ENCODE measurements at regions not wholly inside any gene's neighbourhood (a gene's known extent, or its start where the extent isn't known, plus 50 kb on each side); places are given as distances from the start of the nearest gene placed in this dataset.

GRCh38 chr10:8702181-8702580 is 647.7 kb downstream of the GATA3 start:
- Histone ChIP-seq H3K36me3 (ENCODE audit: control insufficient read depth in 2 of 2, insufficient read depth in 2 of 2, low read length in 2 of 2) (no peaks in the 10 kb centered on the region), H3K4me1 (ENCODE audit: control insufficient read depth, insufficient read depth, low read length) (no peaks in the 10 kb centered on the region), H3K9ac (ENCODE audit: low read length in 2 of 2) (no peak overlapping the region), H3K27me3 (ENCODE audit: control insufficient read depth in 1 of 2, insufficient read depth in 2 of 2, low read length in 2 of 2) (no peaks in the 10 kb centered on the region), H3K4me3 (ENCODE audit: low read length in 2 of 2) (no peak overlapping the region), H3K27ac (ENCODE audit: low read length) (no peak overlapping the region), H3K9me3 (ENCODE audit: control insufficient read depth in 2 of 2, low read length in 2 of 2) (no peaks in the 10 kb centered on the region)

GRCh38 chr10:8705415-8705814 is 650.9 kb downstream of the GATA3 start:
- Histone ChIP-seq H3K27ac (ENCODE audit: low read length) (no peak overlapping the region), H3K9me3 (ENCODE audit: control insufficient read depth in 2 of 2, low read length in 2 of 2) (no peaks in the 10 kb centered on the region), H3K4me1 (ENCODE audit: control insufficient read depth, insufficient read depth, low read length) (no peaks in the 10 kb centered on the region), H3K27me3 (ENCODE audit: control insufficient read depth in 1 of 2, insufficient read depth in 2 of 2, low read length in 2 of 2) (no peaks in the 10 kb centered on the region), H3K36me3 (ENCODE audit: control insufficient read depth in 2 of 2, insufficient read depth in 2 of 2, low read length in 2 of 2) (no peaks in the 10 kb centered on the region), H3K4me3 (ENCODE audit: low read length in 2 of 2) (no peak overlapping the region), H3K9ac (ENCODE audit: low read length in 2 of 2) (no peak overlapping the region)

GRCh38 chr10:8712656-8713055 is 658.2 kb downstream of the GATA3 start:
- Histone ChIP-seq H3K27ac (ENCODE audit: low read length) (no peak overlapping the region), H3K36me3 (ENCODE audit: control insufficient read depth in 2 of 2, insufficient read depth in 2 of 2, low read length in 2 of 2) (no peaks in the 10 kb centered on the region), H3K9ac (ENCODE audit: low read length in 2 of 2) (no peak overlapping the region)

GRCh38 chr10:8719971-8720370 is 665.5 kb downstream of the GATA3 start:
- no peaks in the 10 kb centered on the region for H3K27me3 ChIP-seq (ENCODE audit: control insufficient read depth in 1 of 2, insufficient read depth in 2 of 2, low read length in 2 of 2)
- H3K27ac ChIP-seq (ENCODE audit: low read length), result no peak overlapping the region
- H3K36me3 ChIP-seq (ENCODE audit: control insufficient read depth in 2 of 2, insufficient read depth in 2 of 2, low read length in 2 of 2), result no peaks in the 10 kb centered on the region
- H3K9me3 ChIP-seq (ENCODE audit: control insufficient read depth in 2 of 2, low read length in 2 of 2), result peaks cover 5% of the 10 kb centered on the region in 2 donors
- no peaks in the 10 kb centered on the region for H3K4me1 ChIP-seq (ENCODE audit: control insufficient read depth, insufficient read depth, low read length)
- no peak overlapping the region for H3K9ac ChIP-seq (ENCODE audit: low read length in 2 of 2)
- no peak overlapping the region for H3K4me3 ChIP-seq (ENCODE audit: low read length in 2 of 2)

More at GRCh38 chr10:8712656-8713055, 658.2 kb downstream of the GATA3 start:
- Histone ChIP-seq H3K9me3 (ENCODE audit: control insufficient read depth in 2 of 2, low read length in 2 of 2) (no peaks in the 10 kb centered on the region), H3K27me3 (ENCODE audit: control insufficient read depth in 1 of 2, insufficient read depth in 2 of 2, low read length in 2 of 2) (no peaks in the 10 kb centered on the region), H3K4me3 (ENCODE audit: low read length in 2 of 2) (no peak overlapping the region), H3K4me1 (ENCODE audit: control insufficient read depth, insufficient read depth, low read length) (no peaks in the 10 kb centered on the region)

- Histone ChIP-seq H3K9ac (ENCODE audit: low read length in 2 of 2) (no peak overlapping the region), H3K4me3 (ENCODE audit: low read length in 2 of 2) (no peak overlapping the region), H3K36me3 (ENCODE audit: control insufficient read depth in 2 of 2, insufficient read depth in 2 of 2, low read length in 2 of 2) (no peaks in the 10 kb centered on the region), H3K4me1 (ENCODE audit: control insufficient read depth, insufficient read depth, low read length) (no peaks in the 10 kb centered on the region), H3K9me3 (ENCODE audit: control insufficient read depth in 2 of 2, low read length in 2 of 2) (peaks cover 5 to 8% of the 10 kb centered on the region in 2 donors), H3K27ac (ENCODE audit: low read length) (no peak overlapping the region), H3K27me3 (ENCODE audit: control insufficient read depth in 1 of 2, insufficient read depth in 2 of 2, low read length in 2 of 2) (no peaks in the 10 kb centered on the region)
Measured at GRCh38 chr10:8721650-8722049, 667.2 kb downstream of the GATA3 start.

- Histone ChIP-seq H3K36me3 (ENCODE audit: control insufficient read depth in 2 of 2, insufficient read depth in 2 of 2, low read length in 2 of 2) (no peaks in the 10 kb centered on the region), H3K4me3 (ENCODE audit: low read length in 2 of 2) (no peak overlapping the region), H3K27me3 (ENCODE audit: control insufficient read depth in 1 of 2, insufficient read depth in 2 of 2, low read length in 2 of 2) (no peaks in the 10 kb centered on the region), H3K9ac (ENCODE audit: low read length in 2 of 2) (no peak overlapping the region), H3K9me3 (ENCODE audit: control insufficient read depth in 2 of 2, low read length in 2 of 2) (peaks cover 5 to 8% of the 10 kb centered on the region in 2 donors), H3K27ac (ENCODE audit: low read length) (no peak overlapping the region), H3K4me1 (ENCODE audit: control insufficient read depth, insufficient read depth, low read length) (no peaks in the 10 kb centered on the region)
Measured at GRCh38 chr10:8722835-8723234, 668.3 kb downstream of the GATA3 start.

- H3K9ac ChIP-seq (ENCODE audit: low read length in 2 of 2), result no peak overlapping the region
- H3K4me1 ChIP-seq (ENCODE audit: control insufficient read depth, insufficient read depth, low read length), result no peaks in the 10 kb centered on the region
- H3K27ac ChIP-seq (ENCODE audit: low read length), result no peak overlapping the region
- H3K27me3 ChIP-seq (ENCODE audit: control insufficient read depth in 1 of 2, insufficient read depth in 2 of 2, low read length in 2 of 2), result no peaks in the 10 kb centered on the region
- no peak overlapping the region for H3K4me3 ChIP-seq (ENCODE audit: low read length in 2 of 2)
- H3K9me3 ChIP-seq (ENCODE audit: control insufficient read depth in 2 of 2, low read length in 2 of 2), result peaks cover 0 to 5% of the 10 kb centered on the region in 2 donors
- no peaks in the 10 kb centered on the region for H3K36me3 ChIP-seq (ENCODE audit: control insufficient read depth in 2 of 2, insufficient read depth in 2 of 2, low read length in 2 of 2)
Measured at GRCh38 chr10:8725343-8725742, 670.9 kb downstream of the GATA3 start.

- no peaks in the 10 kb centered on the region for H3K27me3 ChIP-seq (ENCODE audit: control insufficient read depth in 1 of 2, insufficient read depth in 2 of 2, low read length in 2 of 2)
- no peak overlapping the region for H3K9ac ChIP-seq (ENCODE audit: low read length in 2 of 2)
- H3K27ac ChIP-seq (ENCODE audit: low read length), result no peak overlapping the region
Measured at GRCh38 chr10:8726084-8726778, 671.7 kb downstream of the GATA3 start.

GRCh38 chr10:8726779-8727084 is 672.2 kb downstream of the GATA3 start:
- H3K27me3 ChIP-seq (ENCODE audit: control insufficient read depth in 1 of 2, insufficient read depth in 2 of 2, low read length in 2 of 2), result no peaks in the 10 kb centered on the region
- no peaks in the 10 kb centered on the region for H3K36me3 ChIP-seq (ENCODE audit: control insufficient read depth in 2 of 2, insufficient read depth in 2 of 2, low read length in 2 of 2)
- H3K9me3 ChIP-seq (ENCODE audit: control insufficient read depth in 2 of 2, low read length in 2 of 2), result peaks cover 0 to 5% of the 10 kb centered on the region in 2 donors
- H3K27ac ChIP-seq (ENCODE audit: low read length), result no peak overlapping the region
- no peak overlapping the region for H3K4me3 ChIP-seq (ENCODE audit: low read length in 2 of 2)
- H3K4me1 ChIP-seq (ENCODE audit: control insufficient read depth, insufficient read depth, low read length), result no peaks in the 10 kb centered on the region
- no peak overlapping the region for H3K9ac ChIP-seq (ENCODE audit: low read length in 2 of 2)

More at GRCh38 chr10:8726084-8726778, 671.7 kb downstream of the GATA3 start:
- Histone ChIP-seq H3K36me3 (ENCODE audit: control insufficient read depth in 2 of 2, insufficient read depth in 2 of 2, low read length in 2 of 2) (no peaks in the 10 kb centered on the region), H3K4me1 (ENCODE audit: control insufficient read depth, insufficient read depth, low read length) (no peaks in the 10 kb centered on the region), H3K9me3 (ENCODE audit: control insufficient read depth in 2 of 2, low read length in 2 of 2) (peaks cover 0 to 5% of the 10 kb centered on the region in 2 donors), H3K4me3 (ENCODE audit: low read length in 2 of 2) (no peak overlapping the region)

GRCh38 chr10:8731121-8732095 is 676.9 kb downstream of the GATA3 start:
- no peaks in the 10 kb centered on the region for H3K4me1 ChIP-seq (ENCODE audit: control insufficient read depth, insufficient read depth, low read length)
- no peaks in the 10 kb centered on the region for H3K36me3 ChIP-seq (ENCODE audit: control insufficient read depth in 2 of 2, insufficient read depth in 2 of 2, low read length in 2 of 2)
- H3K4me3 ChIP-seq (ENCODE audit: low read length in 2 of 2), result no peak overlapping the region
- no peak overlapping the region for H3K9ac ChIP-seq (ENCODE audit: low read length in 2 of 2)
- no peaks in the 10 kb centered on the region for H3K9me3 ChIP-seq (ENCODE audit: control insufficient read depth in 2 of 2, low read length in 2 of 2)
- no peak overlapping the region for H3K27ac ChIP-seq (ENCODE audit: low read length)
- H3K27me3 ChIP-seq (ENCODE audit: control insufficient read depth in 1 of 2, insufficient read depth in 2 of 2, low read length in 2 of 2), result no peaks in the 10 kb centered on the region

- Histone ChIP-seq H3K27ac (ENCODE audit: low read length) (no peak overlapping the region), H3K4me3 (ENCODE audit: low read length in 2 of 2) (no peak overlapping the region), H3K9ac (ENCODE audit: low read length in 2 of 2) (no peak overlapping the region), H3K36me3 (ENCODE audit: control insufficient read depth in 2 of 2, insufficient read depth in 2 of 2, low read length in 2 of 2) (no peaks in the 10 kb centered on the region), H3K27me3 (ENCODE audit: control insufficient read depth in 1 of 2, insufficient read depth in 2 of 2, low read length in 2 of 2) (no peaks in the 10 kb centered on the region), H3K9me3 (ENCODE audit: control insufficient read depth in 2 of 2, low read length in 2 of 2) (no peaks in the 10 kb centered on the region), H3K4me1 (ENCODE audit: control insufficient read depth, insufficient read depth, low read length) (no peaks in the 10 kb centered on the region)
Measured at GRCh38 chr10:8738987-8739386, 684.5 kb downstream of the GATA3 start.
